ENCODE measurements at regions not wholly inside any gene's neighbourhood (a gene's known extent, or its start where the extent isn't known, plus 50 kb on each side); places are given as distances from the start of the nearest gene placed in this dataset.

GRCh38 chr1:25024615-25025350, 94.7 kb upstream of the RUNX3 start:
- peak overlapping the region in 6 of 7 donors; percentile 18 to 98 (median 52) for H3K27ac Mint-ChIP-seq
- Histone ChIP-seq H3K4me2 (replicated peaks; ENCODE audit: extremely low read depth, low read length, poor library complexity, severe bottlenecking) (no peak overlapping the region), H3K9me3 (replicated peaks in 1 of 2; ENCODE audit: control insufficient read depth in 1 of 2, insufficient read depth in 1 of 2, low read length in 2 of 2) (no peaks in the 10 kb centered on the region), H3K36me3 (replicated peaks in 1 of 2; ENCODE audit: control insufficient read depth in 1 of 2, insufficient read depth in 2 of 2, low read length in 2 of 2) (no peaks in the 10 kb centered on the region), H3K79me2 (ENCODE audit: insufficient read depth, low read length) (no peaks in the 10 kb centered on the region), H3K27me3 (ENCODE audit: control insufficient read depth in 2 of 2, insufficient read depth in 2 of 2, low read length in 2 of 2) (peaks cover 0 to 39% of the 10 kb centered on the region in 2 donors), H3K4me1 (ENCODE audit: control insufficient read depth in 1 of 2, insufficient read depth in 2 of 2, low read length in 2 of 2) (peaks cover 85 to 87% of the 10 kb centered on the region in 2 donors), H3K27ac (ENCODE audit: low read depth in 1 of 2, low read length in 2 of 2) (no peak overlapping the region), H3K9ac (ENCODE audit: insufficient read depth, low read length, poor library complexity, severe bottlenecking) (no peak overlapping the region), H4K20me1 (ENCODE audit: insufficient read depth, low read length) (no peaks in the 10 kb centered on the region), H2AFZ (ENCODE audit: insufficient read depth, low read depth, low read length, poor library complexity, severe bottlenecking) (no peak overlapping the region), H3K4me3 (replicated peaks in 1 of 3; ENCODE audit: low read depth in 2 of 3, low read length in 3 of 3) (no peak overlapping the region)
- DNase-seq: no peak
- no peak for TF ChIP-seq CTCF (IDR thresholded peaks at IDR 0.05)
- peaks cover 36 to 60% (median 51%) of the 10 kb centered on the region in 3 donors for H3K27me3 Mint-ChIP-seq (ENCODE audit: low read depth in 3 of 3)
- peaks cover 0 to 6% (median 0%) of the 10 kb centered on the region in 7 donors for H3K9me3 Mint-ChIP-seq
- peaks cover 18 to 28% of the 10 kb centered on the region in 2 donors for H3K36me3 Mint-ChIP-seq
- peaks cover 61% of the 10 kb centered on the region for H3K4me1 Mint-ChIP-seq
- WGBS (ENCODE audit: insufficient coverage): 94% methylated on average over 9 of the region's 15 CpGs
- peak overlapping the region in 1 of 2 donors; percentile 30 for H3K4me3 Mint-ChIP-seq
- intact Hi-C loops (cut with micrococcal nuclease): loop anchor here in 1 of 2 donors (5.0 kb wide), 1 partner anchor 57 kb away; no protein-coding TSS in a partner anchor

- Mint-ChIP-seq H3K27me3 (ENCODE audit: low read depth in 3 of 3) (peaks cover 29 to 50% (median 43%) of the 10 kb centered on the region in 3 donors), H3K9me3 (peaks cover 0 to 1% (median 0%) of the 10 kb centered on the region in 7 donors), H3K36me3 (peaks cover 8 to 19% of the 10 kb centered on the region in 2 donors), H3K4me1 (peaks cover 69% of the 10 kb centered on the region), H3K4me3 (peak overlapping the region in 1 of 2 donors; percentile 35), H3K27ac (peak overlapping the region; percentile 66 to 99 (median 97))
- WGBS (ENCODE audit: insufficient coverage): 96% methylated on average over 5 of the region's 5 CpGs
- no peak overlapping the region for H2AFZ ChIP-seq (ENCODE audit: insufficient read depth, low read depth, low read length, poor library complexity, severe bottlenecking)
- H3K4me3 ChIP-seq (replicated peaks in 1 of 3; ENCODE audit: low read depth in 2 of 3, low read length in 3 of 3): peak overlapping the region in 1 of 3 experiments; percentile 17
- H3K4me2 ChIP-seq (replicated peaks; ENCODE audit: extremely low read depth, low read length, poor library complexity, severe bottlenecking): peak overlapping the region; percentile 69
- peak in 2 of 3 donors; percentile 47 to 59 for DNase-seq
- peaks cover 78 to 84% of the 10 kb centered on the region in 2 donors for H3K4me1 ChIP-seq (ENCODE audit: control insufficient read depth in 1 of 2, insufficient read depth in 2 of 2, low read length in 2 of 2)
- peak overlapping the region; percentile 90 to 99 for H3K27ac ChIP-seq (ENCODE audit: low read depth in 1 of 2, low read length in 2 of 2)
- H3K79me2 ChIP-seq (ENCODE audit: insufficient read depth, low read length): no peaks in the 10 kb centered on the region
- peaks cover 0 to 30% of the 10 kb centered on the region in 2 donors for H3K27me3 ChIP-seq (ENCODE audit: control insufficient read depth in 2 of 2, insufficient read depth in 2 of 2, low read length in 2 of 2)
- H4K20me1 ChIP-seq (ENCODE audit: insufficient read depth, low read length): no peaks in the 10 kb centered on the region
- intact Hi-C loops (cut with micrococcal nuclease): loop anchor here (2.0 to 5.0 kb wide), 3 partner anchors 13 to 57 kb away; no protein-coding TSS in a partner anchor
- H3K9me3 ChIP-seq (replicated peaks in 1 of 2; ENCODE audit: control insufficient read depth in 1 of 2, insufficient read depth in 1 of 2, low read length in 2 of 2): no peaks in the 10 kb centered on the region
- no peak for TF ChIP-seq CTCF (IDR thresholded peaks at IDR 0.05)
- H3K9ac ChIP-seq (ENCODE audit: insufficient read depth, low read length, poor library complexity, severe bottlenecking): peak overlapping the region; percentile 84
- H3K36me3 ChIP-seq (replicated peaks in 1 of 2; ENCODE audit: control insufficient read depth in 1 of 2, insufficient read depth in 2 of 2, low read length in 2 of 2): no peaks in the 10 kb centered on the region
Observed at GRCh38 chr1:25023826-25024225, 93.8 kb upstream of the RUNX3 start.
